Activated CD4-positive, CD25-positive, alpha-beta regulatory T cell treated with anti-CD3 and anti-CD28 coated beads, Interleukin-2, amount 50 U/mL, for 24 hours (primary cell): ENCODE measurements at regions not wholly inside any gene's neighbourhood (a gene's known extent, or its start where the extent isn't known, plus 50 kb on each side); places are given as distances from the start of the nearest gene placed in this dataset.
"Not testable (repeated sequence)": the region's sequence is repeated elsewhere in the genome, so short reads cannot be mapped to it uniquely, and the experiment has no call there.

Experiments
- ATAC-seq, 2 donors: fragments of 150-1000 bp; cut with Tn5 transposase; one replicate each; pipeline ENCODE4 v1.10.0; 2021; ENCODE audit warnings: mild to moderate bottlenecking in 1 of 2, moderate library complexity in 1 of 2

- not testable (repeated sequence) for ATAC-seq
These were observed 688.3 kb upstream of the CA10 start for GRCh38 chr17:52846767-52847166.

GRCh38 chr17:52841971-52842370 lies 683.5 kb upstream of the CA10 start:
- no peak for ATAC-seq

- ATAC-seq: no peak
These were observed 679.0 kb upstream of the CA10 start for GRCh38 chr17:52837492-52837891.

- ATAC-seq: no peak
These were observed 673.0 kb upstream of the CA10 start for GRCh38 chr17:52831536-52831935.

GRCh38 chr17:52828621-52829020 lies 670.1 kb upstream of the CA10 start:
- ATAC-seq: no peak

- ATAC-seq: no peak
These were observed 669.0 kb upstream of the CA10 start for GRCh38 chr17:52827526-52827925.

- no peak for ATAC-seq
These were observed 666.0 kb upstream of the CA10 start for GRCh38 chr17:52824542-52824941.

GRCh38 chr17:52823155-52823554 lies 664.6 kb upstream of the CA10 start:
- no peak for ATAC-seq

GRCh38 chr17:52790359-52790955 lies 631.9 kb upstream of the CA10 start:
- ATAC-seq: no peak

- no peak for ATAC-seq
These were observed 631.3 kb upstream of the CA10 start for GRCh38 chr17:52789829-52790228.

- ATAC-seq: no peak
These were observed 617.7 kb upstream of the CA10 start for GRCh38 chr17:52776234-52776633.

GRCh38 chr17:52762794-52763167 lies 604.3 kb upstream of the CA10 start:
- no peak for ATAC-seq

GRCh38 chr17:52762147-52762793 lies 603.8 kb upstream of the CA10 start:
- no peak for ATAC-seq

GRCh38 chr17:52759864-52760263 lies 601.4 kb upstream of the CA10 start:
- no peak for ATAC-seq

GRCh38 chr17:52758481-52758880 lies 600.0 kb upstream of the CA10 start:
- ATAC-seq: no peak

GRCh38 chr17:52756746-52757145 lies 598.2 kb upstream of the CA10 start:
- no peak for ATAC-seq

GRCh38 chr17:52754838-52755237 lies 596.3 kb upstream of the CA10 start:
- ATAC-seq: no peak

- no peak for ATAC-seq
These were observed 592.5 kb upstream of the CA10 start for GRCh38 chr17:52751051-52751450.

GRCh38 chr17:52744179-52744578 lies 585.7 kb upstream of the CA10 start:
- ATAC-seq: no peak

GRCh38 chr17:52740006-52740405 lies 581.5 kb upstream of the CA10 start:
- no peak for ATAC-seq

GRCh38 chr17:52738791-52739190 lies 580.3 kb upstream of the CA10 start:
- no peak for ATAC-seq

- no peak for ATAC-seq
These were observed 578.6 kb upstream of the CA10 start for GRCh38 chr17:52737071-52737470.

- ATAC-seq: no peak
These were observed 574.3 kb upstream of the CA10 start for GRCh38 chr17:52732841-52733240.

GRCh38 chr17:52724578-52724977 lies 566.1 kb upstream of the CA10 start:
- ATAC-seq: no peak

GRCh38 chr17:52721910-52722309 lies 563.4 kb upstream of the CA10 start:
- ATAC-seq: no peak
